ENCODE measurements at regions not wholly inside any gene's neighbourhood (a gene's known extent, or its start where the extent isn't known, plus 50 kb on each side); places are given as distances from the start of the nearest gene placed in this dataset.

DNA sequence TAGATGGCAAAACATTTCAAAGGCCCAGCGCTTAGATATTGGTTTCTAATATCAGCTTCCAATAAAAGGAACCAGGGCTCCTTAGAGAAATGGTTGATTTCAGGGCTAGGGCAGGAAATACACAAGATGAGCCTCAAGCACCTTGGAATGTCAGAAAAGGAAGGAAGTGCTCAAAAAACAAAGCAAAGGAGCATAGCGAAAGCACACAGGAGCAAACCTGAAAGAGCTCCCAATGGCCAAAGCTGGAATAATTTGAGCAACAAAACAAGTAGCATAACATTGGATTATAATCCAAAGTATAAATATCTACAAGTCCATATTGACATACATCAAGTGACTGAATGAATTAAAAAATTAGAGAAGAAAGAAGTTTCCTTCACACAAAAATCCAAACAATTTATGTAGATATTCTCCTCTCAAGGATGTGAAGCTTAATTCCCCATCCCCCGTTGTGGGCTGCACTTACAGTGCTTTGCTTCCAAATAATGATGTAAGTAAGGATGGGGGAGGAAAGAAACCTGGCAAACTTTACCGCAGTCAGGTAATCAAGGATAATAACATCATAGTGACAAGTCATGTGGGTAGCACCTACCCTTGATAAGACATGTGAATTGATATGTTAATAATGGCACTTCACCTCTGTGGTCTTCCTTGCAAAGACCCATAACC lies 132.9 kb upstream of the DST start:
- intact Hi-C loops (cut with micrococcal nuclease; ENCODE audit: unreplicated experiment) = no loop called here
- POLR2A ChIA-PET (ENCODE audit: low non-redundant PET) = no interaction called here
- Histone ChIP-seq H3K36me3 (ENCODE audit: insufficient read depth, low read length, poor library complexity, severe bottlenecking) (no peaks in the 10 kb centered on the region), H3K27ac (ENCODE audit: low read depth, low read length, poor library complexity, severe bottlenecking) (no peak overlapping the region), H3K9me3 (ENCODE audit: low read depth, low read length, poor library complexity, severe bottlenecking) (no peaks in the 10 kb centered on the region), H3K4me3 (ENCODE audit: low read depth, low read length, poor library complexity, severe bottlenecking) (no peak overlapping the region), H3K27me3 (replicated peaks; ENCODE audit: insufficient read depth, low read depth, low read length, poor library complexity) (no peaks in the 10 kb centered on the region), H3K4me1 (ENCODE audit: insufficient read depth, low read length, poor library complexity, severe bottlenecking) (peaks cover 7% of the 10 kb centered on the region)
- CTCF ChIA-PET = no interaction called here
- DNase-seq (ENCODE audit: low spot score) = no peak
- no peak for TF ChIP-seq EZH2 (IDR thresholded peaks at IDR 0.05; ENCODE audit: borderline replicate concordance, low read depth, low read length, poor library complexity, severe bottlenecking)
- TF ChIP-seq, protein P1, sequence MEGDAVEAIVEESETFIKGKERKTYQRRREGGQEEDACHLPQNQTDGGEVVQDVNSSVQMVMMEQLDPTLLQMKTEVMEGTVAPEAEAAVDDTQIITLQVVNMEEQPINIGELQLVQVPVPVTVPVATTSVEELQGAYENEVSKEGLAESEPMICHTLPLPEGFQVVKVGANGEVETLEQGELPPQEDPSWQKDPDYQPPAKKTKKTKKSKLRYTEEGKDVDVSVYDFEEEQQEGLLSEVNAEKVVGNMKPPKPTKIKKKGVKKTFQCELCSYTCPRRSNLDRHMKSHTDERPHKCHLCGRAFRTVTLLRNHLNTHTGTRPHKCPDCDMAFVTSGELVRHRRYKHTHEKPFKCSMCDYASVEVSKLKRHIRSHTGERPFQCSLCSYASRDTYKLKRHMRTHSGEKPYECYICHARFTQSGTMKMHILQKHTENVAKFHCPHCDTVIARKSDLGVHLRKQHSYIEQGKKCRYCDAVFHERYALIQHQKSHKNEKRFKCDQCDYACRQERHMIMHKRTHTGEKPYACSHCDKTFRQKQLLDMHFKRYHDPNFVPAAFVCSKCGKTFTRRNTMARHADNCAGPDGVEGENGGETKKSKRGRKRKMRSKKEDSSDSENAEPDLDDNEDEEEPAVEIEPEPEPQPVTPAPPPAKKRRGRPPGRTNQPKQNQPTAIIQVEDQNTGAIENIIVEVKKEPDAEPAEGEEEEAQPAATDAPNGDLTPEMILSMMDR (conservative IDR thresholded peaks at IDR 0.05; ENCODE audit: low read depth, low read length) = no peak
- no TSS peak for BruUV-seq (replicated peaks)

DNA sequence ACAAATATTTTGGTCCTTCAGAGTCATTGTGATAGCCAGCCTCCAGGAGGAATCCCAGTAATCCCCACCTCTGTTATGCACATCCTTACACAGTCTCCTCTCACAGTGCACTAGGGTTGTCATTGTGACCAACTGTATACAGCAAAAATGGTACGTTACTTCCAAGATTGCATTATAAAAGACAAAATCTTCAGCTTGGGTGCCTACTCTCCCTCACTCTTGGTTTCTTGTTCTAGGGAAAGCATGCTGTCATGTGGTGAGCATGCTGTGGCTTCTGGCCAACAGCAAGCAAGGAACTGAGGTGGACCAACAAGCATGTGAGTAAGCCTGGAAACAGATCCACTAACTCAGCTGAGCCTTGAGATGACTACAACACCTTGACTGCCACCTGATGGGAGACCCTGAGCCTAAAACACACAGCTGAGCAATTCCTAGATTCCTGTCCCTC lies 130.1 kb upstream of the DST start:
- no peak overlapping the region for H3K27ac ChIP-seq (ENCODE audit: low read depth, low read length, poor library complexity, severe bottlenecking)
- H3K9me3 ChIP-seq (ENCODE audit: low read depth, low read length, poor library complexity, severe bottlenecking) = no peaks in the 10 kb centered on the region
- H3K36me3 ChIP-seq (ENCODE audit: insufficient read depth, low read length, poor library complexity, severe bottlenecking) = no peaks in the 10 kb centered on the region
- H3K4me3 ChIP-seq (ENCODE audit: low read depth, low read length, poor library complexity, severe bottlenecking) = no peak overlapping the region
- H3K27me3 ChIP-seq (replicated peaks; ENCODE audit: insufficient read depth, low read depth, low read length, poor library complexity) = no peaks in the 10 kb centered on the region
- intact Hi-C loops (cut with micrococcal nuclease; ENCODE audit: unreplicated experiment) = no loop called here
- peaks cover 7% of the 10 kb centered on the region for H3K4me1 ChIP-seq (ENCODE audit: insufficient read depth, low read length, poor library complexity, severe bottlenecking)
- POLR2A ChIA-PET (ENCODE audit: low non-redundant PET) = no interaction called here
- no TSS peak for BruUV-seq (replicated peaks)
- DNase-seq (ENCODE audit: low spot score) = no peak
- CTCF ChIA-PET = no interaction called here
- TF ChIP-seq, protein P1 (conservative IDR thresholded peaks at IDR 0.05; ENCODE audit: low read depth, low read length) = no peak
- TF ChIP-seq EZH2 (IDR thresholded peaks at IDR 0.05; ENCODE audit: borderline replicate concordance, low read depth, low read length, poor library complexity, severe bottlenecking) = no peak

DNA sequence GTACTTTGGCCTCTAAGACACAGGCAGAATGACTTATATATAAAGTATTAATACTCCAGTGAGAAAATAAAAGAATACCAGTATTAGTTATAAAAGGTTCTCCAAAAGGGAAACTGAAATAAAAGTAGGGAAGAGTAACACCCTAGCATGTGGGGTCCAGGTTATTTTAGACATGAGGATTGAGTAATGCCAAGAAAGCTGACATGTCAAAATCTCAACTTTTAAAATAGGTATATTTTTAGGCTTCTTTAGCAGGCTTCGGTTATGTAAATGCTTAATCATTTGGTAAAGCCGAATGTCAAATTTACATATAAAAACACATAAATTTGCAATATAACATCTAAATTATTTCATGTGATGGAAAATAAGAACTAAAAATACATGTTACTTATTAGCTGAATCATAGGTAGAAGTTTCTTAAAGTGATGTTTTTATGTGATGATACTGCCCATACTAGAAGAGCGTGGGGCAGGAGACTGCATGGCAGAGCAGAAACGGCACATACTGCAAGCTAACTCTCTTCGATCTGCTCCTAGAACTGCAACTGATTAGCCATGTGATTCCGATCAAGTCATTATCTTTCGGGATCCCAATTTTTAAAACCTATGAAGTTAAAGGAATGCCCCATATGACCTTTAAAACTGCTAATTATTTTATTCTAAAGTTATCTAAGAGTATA lies 129.4 kb upstream of the DST start:
- intact Hi-C loops (cut with micrococcal nuclease; ENCODE audit: unreplicated experiment) = no loop called here
- Histone ChIP-seq H3K9me3 (ENCODE audit: low read depth, low read length, poor library complexity, severe bottlenecking) (no peaks in the 10 kb centered on the region), H3K36me3 (ENCODE audit: insufficient read depth, low read length, poor library complexity, severe bottlenecking) (no peaks in the 10 kb centered on the region), H3K27ac (ENCODE audit: low read depth, low read length, poor library complexity, severe bottlenecking) (no peak overlapping the region), H3K4me3 (ENCODE audit: low read depth, low read length, poor library complexity, severe bottlenecking) (no peak overlapping the region), H3K4me1 (ENCODE audit: insufficient read depth, low read length, poor library complexity, severe bottlenecking) (peaks cover 7% of the 10 kb centered on the region), H3K27me3 (replicated peaks; ENCODE audit: insufficient read depth, low read depth, low read length, poor library complexity) (no peaks in the 10 kb centered on the region)
- no peak for TF ChIP-seq EZH2 (IDR thresholded peaks at IDR 0.05; ENCODE audit: borderline replicate concordance, low read depth, low read length, poor library complexity, severe bottlenecking)
- TF ChIP-seq, protein P1 (conservative IDR thresholded peaks at IDR 0.05; ENCODE audit: low read depth, low read length) = no peak
- no TSS peak for BruUV-seq (replicated peaks)
- POLR2A ChIA-PET (ENCODE audit: low non-redundant PET) = no interaction called here
- CTCF ChIA-PET = no interaction called here
- no peak for DNase-seq (ENCODE audit: low spot score)
